Stimulated activated CD8-positive, alpha-beta memory T cell treated with anti-CD3 and anti-CD28 coated beads, Interleukin-12 subunit alpha, Interleukin-12 subunit beta, amount 100 ng/mL, for 4 hours (primary cell): ENCODE measurements at regions not wholly inside any gene's neighbourhood (a gene's known extent, or its start where the extent isn't known, plus 50 kb on each side); places are given as distances from the start of the nearest gene placed in this dataset.

Experiments
- DNase-seq: peaks from one replicate; pipeline ENCODE4 v3.0.0-alpha.2; 2020; ENCODE audit warnings: low read depth

- DNase-seq: no peak
Observed at GRCh38 chr10:2950546-2950945, 116.8 kb upstream of the PFKP start.

DNA sequence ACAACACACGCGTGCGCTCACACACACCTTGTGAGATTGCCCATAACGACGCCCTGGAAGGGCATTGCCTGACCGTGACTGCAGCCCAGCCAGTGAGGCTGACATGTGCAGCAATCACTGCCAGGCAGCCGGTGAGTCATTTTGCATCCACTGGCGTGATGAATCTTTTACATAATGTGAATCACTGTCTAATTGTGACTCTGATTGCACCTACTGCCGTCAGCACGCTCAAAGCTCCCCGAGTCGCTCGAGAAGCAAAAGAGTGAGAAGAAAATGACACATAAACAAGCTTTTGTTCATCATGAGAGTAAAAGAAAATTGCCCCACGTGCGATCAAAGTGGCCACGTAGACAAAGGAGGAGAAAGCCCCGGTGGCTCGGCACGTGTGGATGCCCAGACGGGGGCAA, 117.4 kb upstream of the PFKP start:
- no peak for DNase-seq

GRCh38 chr10:2949221-2949947, 118.0 kb upstream of the PFKP start:
- DNase-seq: no peak

DNA sequence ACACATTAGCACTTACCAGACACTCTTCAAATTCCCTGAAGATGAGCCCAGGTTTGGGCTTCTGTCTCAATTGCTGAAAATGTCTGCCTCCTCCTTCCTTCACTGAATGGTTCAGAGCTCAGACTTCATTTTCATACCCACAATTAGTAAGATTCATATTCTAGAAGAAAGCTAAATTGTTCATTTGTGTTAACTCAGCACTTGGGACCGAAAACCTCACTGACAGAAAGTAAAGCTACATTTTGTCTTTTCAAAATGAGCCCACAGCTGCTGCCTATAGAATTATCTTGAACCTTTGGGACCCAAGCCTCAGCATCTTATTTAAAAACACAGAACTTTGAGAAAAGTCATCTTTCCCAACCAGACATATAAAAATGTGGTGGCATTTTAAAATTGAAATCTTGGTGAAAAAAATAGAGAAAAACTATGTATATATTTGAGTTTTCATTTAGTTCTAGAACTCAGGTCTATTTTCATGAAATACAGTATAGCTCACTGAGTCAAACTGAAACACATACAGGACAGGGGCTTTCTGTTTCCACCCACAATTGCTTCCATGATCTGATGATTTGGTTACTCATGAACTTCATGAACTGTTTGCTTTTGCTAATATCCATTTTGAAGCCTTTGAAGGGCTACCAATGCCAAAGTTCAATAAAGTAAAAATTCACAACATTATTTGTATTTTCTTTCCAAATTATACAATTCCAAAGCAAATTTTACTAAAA, 119.1 kb upstream of the PFKP start:
- no peak for DNase-seq

GRCh38 chr10:2944788-2945187, 122.6 kb upstream of the PFKP start:
- DNase-seq: no peak

GRCh38 chr10:2943932-2944614, 123.3 kb upstream of the PFKP start:
- no peak for DNase-seq

DNA sequence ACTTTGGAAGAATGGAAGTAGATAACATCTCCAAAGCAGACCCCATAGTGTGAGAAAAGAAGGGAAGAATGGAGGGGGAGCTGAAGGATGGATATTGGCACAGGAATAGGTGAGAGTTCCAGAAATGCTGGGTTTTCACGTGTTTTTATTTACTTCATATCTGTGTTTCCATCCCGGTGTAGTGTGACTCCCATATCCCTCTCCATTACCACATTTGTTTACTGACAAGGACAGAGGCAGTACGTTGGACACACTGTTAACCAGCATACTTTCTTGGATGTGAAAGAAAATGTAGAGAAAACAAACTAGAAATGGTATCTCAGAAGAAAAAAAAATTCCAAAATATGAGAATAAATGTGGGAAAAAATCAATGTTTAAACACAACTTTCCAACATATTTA, 124.4 kb upstream of the PFKP start:
- DNase-seq: no peak

DNA sequence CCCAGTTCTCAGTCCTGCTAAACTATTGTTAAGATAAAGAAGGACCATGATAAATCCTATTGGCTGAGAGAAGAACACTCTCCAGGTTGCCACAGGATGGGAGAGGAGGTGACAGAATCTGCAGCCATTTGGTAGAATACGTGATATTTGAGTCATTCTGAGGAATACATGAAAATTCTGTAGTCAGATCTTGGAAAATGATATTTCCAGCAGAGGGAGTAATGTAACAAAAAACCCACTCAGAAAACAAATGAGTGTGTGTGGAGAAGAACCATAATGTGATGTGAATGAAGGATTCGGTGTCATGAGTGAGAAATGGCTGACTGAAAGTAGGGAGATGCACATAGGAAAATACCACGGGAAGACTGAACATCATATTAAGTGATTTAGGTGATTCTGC, 128.5 kb upstream of the PFKP start:
- no peak for DNase-seq

- DNase-seq: no peak
Observed at GRCh38 chr10:2936816-2937215, 130.5 kb upstream of the PFKP start.

GRCh38 chr10:2935647-2936386, 131.5 kb upstream of the PFKP start:
- no peak for DNase-seq

DNA sequence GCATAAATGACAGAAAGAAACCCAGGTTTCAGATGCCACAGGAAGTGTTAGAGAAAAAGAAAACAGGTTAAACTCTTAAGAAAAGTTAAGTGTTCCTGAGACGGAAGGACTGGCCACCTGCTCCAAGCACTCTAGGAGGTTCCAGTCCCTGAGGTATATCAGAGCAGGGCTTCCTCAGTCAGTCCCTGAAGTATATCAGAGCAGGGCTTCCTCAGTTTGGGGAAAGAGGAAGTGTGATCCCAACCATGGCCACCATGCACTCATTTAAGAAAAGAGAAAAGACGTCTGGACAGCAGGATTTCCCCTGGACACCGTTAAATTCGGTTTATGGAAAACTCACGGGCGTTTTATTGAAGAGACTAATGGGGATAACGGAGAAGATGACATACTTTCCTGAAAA, 133.4 kb upstream of the PFKP start:
- DNase-seq: no peak

GRCh38 chr10:2933519-2933918, 133.8 kb upstream of the PFKP start:
- DNase-seq: no peak

DNA sequence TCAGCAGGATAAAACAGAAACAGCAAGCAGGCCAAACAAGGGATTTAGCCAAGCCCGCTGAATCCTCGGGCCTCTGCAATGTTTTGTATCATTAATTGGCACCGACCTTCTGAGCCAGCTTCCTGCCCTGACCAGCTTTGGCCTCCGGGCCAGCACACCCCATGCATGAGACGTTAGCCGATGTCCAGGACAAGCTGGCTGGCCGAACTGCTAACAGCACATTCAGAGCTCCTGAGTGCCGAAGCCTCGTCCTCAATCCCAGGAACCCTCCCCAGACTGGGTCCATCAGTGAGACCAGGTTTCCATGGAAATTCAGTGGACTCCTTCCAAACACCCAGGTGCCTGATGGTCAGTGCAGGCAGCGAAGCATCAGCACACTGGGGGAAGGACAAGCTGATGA, 134.3 kb upstream of the PFKP start:
- DNase-seq: no peak

GRCh38 chr10:2929480-2930258, 137.7 kb upstream of the PFKP start:
- no peak for DNase-seq

DNA sequence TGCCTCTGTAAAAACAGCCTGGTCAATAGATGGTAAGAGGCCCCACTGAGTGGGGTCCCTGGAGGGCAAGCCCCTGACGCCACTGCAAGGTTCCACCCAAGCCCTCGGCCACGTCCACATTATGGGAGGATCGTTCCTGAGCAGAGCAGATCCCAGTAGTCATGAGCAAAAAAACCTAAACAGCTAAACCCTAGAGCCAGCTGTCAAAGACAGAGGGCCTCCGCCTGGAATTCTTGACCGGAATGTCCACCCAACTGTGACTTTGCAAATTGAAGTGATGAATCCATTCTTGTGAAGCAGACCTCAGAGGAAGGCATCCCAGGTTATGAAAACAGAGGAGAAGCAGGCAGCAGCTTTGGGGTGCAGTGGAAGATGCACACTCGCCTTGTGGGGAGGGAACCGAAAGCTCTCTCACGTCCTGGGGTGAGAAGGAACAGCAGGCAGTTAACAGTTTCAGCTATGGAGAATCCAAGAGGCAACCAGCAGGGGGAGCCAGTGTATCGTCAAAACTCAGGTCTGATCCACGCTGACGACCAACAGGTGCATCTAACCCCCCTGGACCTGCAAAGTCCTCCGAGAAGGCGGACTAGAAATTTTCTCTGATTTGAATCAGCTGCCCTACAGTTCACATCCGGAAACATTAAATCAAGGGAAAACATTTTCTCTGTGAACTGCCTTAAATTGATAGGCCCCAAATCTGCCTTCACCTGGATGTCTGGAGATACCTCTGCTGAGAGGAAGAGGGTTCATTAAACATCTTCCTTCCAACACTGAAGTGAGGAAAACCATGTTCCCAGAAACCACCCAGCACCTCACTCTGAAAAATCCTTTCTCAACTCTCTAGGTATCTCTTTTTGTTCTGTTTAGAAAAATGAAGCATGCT, 139.1 kb upstream of the PFKP start:
- no peak for DNase-seq

- no peak for DNase-seq
Observed at GRCh38 chr10:2926918-2927660, 140.3 kb upstream of the PFKP start.

DNA sequence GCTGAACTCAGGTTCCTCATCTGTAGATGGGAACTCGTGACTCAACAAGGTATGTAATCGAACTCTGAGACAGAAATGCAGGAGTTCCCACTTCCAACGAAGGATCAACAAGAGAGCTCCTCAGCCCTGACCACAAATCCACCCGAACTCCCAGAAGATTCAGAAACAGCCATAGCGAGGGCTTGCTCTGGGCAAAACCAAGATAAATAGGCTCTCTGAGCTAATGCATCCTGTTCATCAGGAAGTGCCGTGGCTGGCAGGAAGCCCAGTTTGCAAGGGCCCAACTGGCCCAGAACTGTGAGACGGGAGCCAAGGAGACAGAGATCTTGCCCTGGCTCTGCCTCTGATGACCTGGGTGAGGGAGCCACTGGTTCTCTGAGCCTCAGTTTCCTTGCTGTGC, 141.7 kb upstream of the PFKP start:
- no peak for DNase-seq

DNA sequence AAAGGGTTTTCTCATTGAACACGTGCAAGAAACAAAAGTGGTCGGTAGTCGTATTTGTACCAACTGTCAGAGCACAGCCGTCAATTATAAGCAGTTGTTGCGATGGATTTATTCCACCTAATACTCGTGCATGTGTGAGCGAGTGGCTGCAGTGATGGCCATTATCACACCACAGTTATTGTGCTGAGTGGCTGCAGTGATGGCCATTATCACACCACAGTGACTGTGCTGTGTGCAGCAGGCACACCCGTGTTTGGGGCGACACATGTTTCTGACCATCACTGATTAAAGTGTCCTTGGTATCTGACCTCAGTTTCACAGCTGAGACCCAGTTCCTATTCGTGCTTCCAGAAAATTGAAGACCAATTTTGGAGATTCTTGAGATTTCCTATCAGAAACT, 142.9 kb upstream of the PFKP start:
- DNase-seq: no peak

DNA sequence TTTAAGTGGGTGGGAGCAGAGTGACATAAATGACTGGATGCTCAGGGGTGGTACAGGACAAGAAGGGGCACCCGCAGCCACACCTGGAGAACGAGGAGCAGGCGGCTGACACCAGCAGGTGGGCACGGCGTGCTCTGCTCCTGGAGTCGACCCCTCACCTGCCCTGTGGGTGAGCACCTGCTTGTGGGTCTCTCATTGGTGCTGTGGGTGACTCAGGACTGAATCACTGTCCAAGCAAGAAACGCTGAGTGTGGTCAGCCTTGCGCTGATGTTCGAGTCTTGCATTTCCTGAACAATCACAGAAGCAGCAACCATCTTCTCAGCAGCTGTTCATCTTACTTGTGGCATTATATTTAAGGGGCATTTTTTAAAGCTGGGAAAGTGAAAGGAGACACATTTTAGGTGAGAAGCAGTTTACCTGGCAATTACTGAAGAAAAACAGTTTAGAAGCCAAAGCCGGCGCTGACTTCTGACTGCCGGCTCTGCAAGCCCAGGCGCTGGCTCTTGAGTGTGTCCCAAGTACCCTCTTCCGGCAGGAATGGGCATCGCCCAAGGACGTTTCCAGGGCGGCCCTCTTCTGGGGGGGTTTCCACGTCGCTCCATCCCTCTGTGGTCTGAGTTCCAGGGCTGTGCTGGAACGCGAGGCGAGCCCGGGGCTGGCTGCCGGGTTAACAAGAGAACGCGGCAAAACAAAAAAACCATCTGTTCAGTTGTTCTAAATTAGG, 145.2 kb upstream of the PFKP start:
- DNase-seq: no peak
